ENCODE measurements at regions not wholly inside any gene's neighbourhood (a gene's known extent, or its start where the extent isn't known, plus 50 kb on each side); places are given as distances from the start of the nearest gene placed in this dataset.
A peak's percentile ranks its signal among the peaks of the same experiment; 100 is the strongest.

- TF ChIP-seq POLR2A (IDR thresholded peaks at IDR 0.05; ENCODE audit: low read length) (no peak), GATA1 (IDR thresholded peaks at IDR 0.05; ENCODE audit: low read depth, low read length) (no peak)
- DNase-seq, result no peak
These were observed 555.5 kb downstream of the MAT2B start for GRCh38 chr5:164060786-164061355.

- TF ChIP-seq GATA1 (IDR thresholded peaks at IDR 0.05; ENCODE audit: low read depth, low read length) (no peak), POLR2A (IDR thresholded peaks at IDR 0.05; ENCODE audit: low read length) (no peak)
These were observed 556.9 kb downstream of the MAT2B start for GRCh38 chr5:164062304-164062703.

GRCh38 chr5:164065266-164065665 lies 559.8 kb downstream of the MAT2B start:
- DNase-seq, result no peak
- TF ChIP-seq POLR2A (IDR thresholded peaks at IDR 0.05; ENCODE audit: low read length) (no peak), GATA1 (IDR thresholded peaks at IDR 0.05; ENCODE audit: low read depth, low read length) (no peak)

More at GRCh38 chr5:164062304-164062703, 556.9 kb downstream of the MAT2B start:
- DNase-seq, result no peak

GRCh38 chr5:164071671-164072070 lies 566.3 kb downstream of the MAT2B start:
- DNase-seq, result no peak
- TF ChIP-seq GATA1 (IDR thresholded peaks at IDR 0.05; ENCODE audit: low read depth, low read length), result no peak
- TF ChIP-seq POLR2A (IDR thresholded peaks at IDR 0.05; ENCODE audit: low read length), result no peak

GRCh38 chr5:164073081-164073480 lies 567.7 kb downstream of the MAT2B start:
- no peak for DNase-seq
- no peak for TF ChIP-seq POLR2A (IDR thresholded peaks at IDR 0.05; ENCODE audit: low read length)
- no peak for TF ChIP-seq GATA1 (IDR thresholded peaks at IDR 0.05; ENCODE audit: low read depth, low read length)

GRCh38 chr5:164076556-164076955 lies 571.1 kb downstream of the MAT2B start:
- no peak for DNase-seq
- TF ChIP-seq GATA1 (IDR thresholded peaks at IDR 0.05; ENCODE audit: low read depth, low read length) (no peak), POLR2A (IDR thresholded peaks at IDR 0.05; ENCODE audit: low read length) (no peak)

- TF ChIP-seq GATA1 (IDR thresholded peaks at IDR 0.05; ENCODE audit: low read depth, low read length), result no peak
- no peak for TF ChIP-seq POLR2A (IDR thresholded peaks at IDR 0.05; ENCODE audit: low read length)
- DNase-seq, result no peak
These were observed 584.9 kb downstream of the MAT2B start for GRCh38 chr5:164090358-164090757.

GRCh38 chr5:164091836-164092235 lies 586.4 kb downstream of the MAT2B start:
- DNase-seq, result no peak
- TF ChIP-seq POLR2A (IDR thresholded peaks at IDR 0.05; ENCODE audit: low read length) (no peak), GATA1 (IDR thresholded peaks at IDR 0.05; ENCODE audit: low read depth, low read length) (no peak)

GRCh38 chr5:164094291-164094690 lies 588.9 kb downstream of the MAT2B start:
- TF ChIP-seq POLR2A (IDR thresholded peaks at IDR 0.05; ENCODE audit: low read length) (no peak), GATA1 (IDR thresholded peaks at IDR 0.05; ENCODE audit: low read depth, low read length) (no peak)
- DNase-seq, result no peak

GRCh38 chr5:164097749-164098148 lies 592.3 kb downstream of the MAT2B start:
- TF ChIP-seq POLR2A (IDR thresholded peaks at IDR 0.05; ENCODE audit: low read length), result no peak
- TF ChIP-seq GATA1 (IDR thresholded peaks at IDR 0.05; ENCODE audit: low read depth, low read length), result no peak
- no peak for DNase-seq

GRCh38 chr5:164098531-164098930 lies 593.1 kb downstream of the MAT2B start:
- DNase-seq, result no peak
- TF ChIP-seq POLR2A (IDR thresholded peaks at IDR 0.05; ENCODE audit: low read length) (no peak), GATA1 (IDR thresholded peaks at IDR 0.05; ENCODE audit: low read depth, low read length) (no peak)

GRCh38 chr5:164098979-164099378 lies 593.6 kb downstream of the MAT2B start:
- DNase-seq, result no peak
- TF ChIP-seq GATA1 (IDR thresholded peaks at IDR 0.05; ENCODE audit: low read depth, low read length) (no peak), POLR2A (IDR thresholded peaks at IDR 0.05; ENCODE audit: low read length) (no peak)

GRCh38 chr5:164115420-164115819 lies 610.0 kb downstream of the MAT2B start:
- no peak for TF ChIP-seq GATA1 (IDR thresholded peaks at IDR 0.05; ENCODE audit: low read depth, low read length)
- TF ChIP-seq POLR2A (IDR thresholded peaks at IDR 0.05; ENCODE audit: low read length), result no peak
- no peak for DNase-seq

- no peak for TF ChIP-seq POLR2A (IDR thresholded peaks at IDR 0.05; ENCODE audit: low read length)
- no peak for TF ChIP-seq GATA1 (IDR thresholded peaks at IDR 0.05; ENCODE audit: low read depth, low read length)
- peak in 1 of 2 experiments; percentile 41 for DNase-seq
These were observed 614.5 kb downstream of the MAT2B start for GRCh38 chr5:164119806-164120447.

- DNase-seq, result no peak
These were observed 622.1 kb downstream of the MAT2B start for GRCh38 chr5:164127527-164127926.

More at GRCh38 chr5:164127527-164127926, 622.1 kb downstream of the MAT2B start:
- TF ChIP-seq GATA1 (IDR thresholded peaks at IDR 0.05; ENCODE audit: low read depth, low read length) (no peak), POLR2A (IDR thresholded peaks at IDR 0.05; ENCODE audit: low read length) (no peak)
